ENCODE measurements at regions not wholly inside any gene's neighbourhood (a gene's known extent, or its start where the extent isn't known, plus 50 kb on each side); places are given as distances from the start of the nearest gene placed in this dataset.

DNA sequence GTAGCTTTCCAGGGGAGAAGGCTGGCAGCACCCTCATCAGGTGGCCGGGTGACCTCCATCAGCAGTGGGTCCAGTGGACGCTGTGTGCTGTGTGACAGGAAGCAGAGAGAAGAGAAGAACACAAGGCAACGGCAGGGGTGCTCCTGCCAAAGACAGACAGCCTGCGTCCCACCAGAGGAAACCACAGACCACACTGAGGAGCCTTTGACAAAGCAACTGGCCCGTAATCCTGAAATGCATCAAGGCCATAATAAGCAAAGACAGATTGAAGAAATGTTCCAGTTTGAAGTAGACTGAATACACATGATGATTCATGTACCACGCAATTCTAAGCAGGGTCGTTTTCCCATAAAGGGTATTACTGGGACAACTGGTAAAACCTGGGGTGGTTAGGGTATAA, 172.4 kb downstream of the FBXO15 start:
- TF ChIP-seq, protein P1, sequence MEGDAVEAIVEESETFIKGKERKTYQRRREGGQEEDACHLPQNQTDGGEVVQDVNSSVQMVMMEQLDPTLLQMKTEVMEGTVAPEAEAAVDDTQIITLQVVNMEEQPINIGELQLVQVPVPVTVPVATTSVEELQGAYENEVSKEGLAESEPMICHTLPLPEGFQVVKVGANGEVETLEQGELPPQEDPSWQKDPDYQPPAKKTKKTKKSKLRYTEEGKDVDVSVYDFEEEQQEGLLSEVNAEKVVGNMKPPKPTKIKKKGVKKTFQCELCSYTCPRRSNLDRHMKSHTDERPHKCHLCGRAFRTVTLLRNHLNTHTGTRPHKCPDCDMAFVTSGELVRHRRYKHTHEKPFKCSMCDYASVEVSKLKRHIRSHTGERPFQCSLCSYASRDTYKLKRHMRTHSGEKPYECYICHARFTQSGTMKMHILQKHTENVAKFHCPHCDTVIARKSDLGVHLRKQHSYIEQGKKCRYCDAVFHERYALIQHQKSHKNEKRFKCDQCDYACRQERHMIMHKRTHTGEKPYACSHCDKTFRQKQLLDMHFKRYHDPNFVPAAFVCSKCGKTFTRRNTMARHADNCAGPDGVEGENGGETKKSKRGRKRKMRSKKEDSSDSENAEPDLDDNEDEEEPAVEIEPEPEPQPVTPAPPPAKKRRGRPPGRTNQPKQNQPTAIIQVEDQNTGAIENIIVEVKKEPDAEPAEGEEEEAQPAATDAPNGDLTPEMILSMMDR (conservative IDR thresholded peaks at IDR 0.05; ENCODE audit: low read depth) = no peak
- ChIA-PET POLR2A (ENCODE audit: low non-redundant PET) (no interaction called here), CTCF (no interaction called here)
- H3K27ac ChIP-seq = no peak overlapping the region
- no peak for DNase-seq (ENCODE audit: low spot score)

DNA sequence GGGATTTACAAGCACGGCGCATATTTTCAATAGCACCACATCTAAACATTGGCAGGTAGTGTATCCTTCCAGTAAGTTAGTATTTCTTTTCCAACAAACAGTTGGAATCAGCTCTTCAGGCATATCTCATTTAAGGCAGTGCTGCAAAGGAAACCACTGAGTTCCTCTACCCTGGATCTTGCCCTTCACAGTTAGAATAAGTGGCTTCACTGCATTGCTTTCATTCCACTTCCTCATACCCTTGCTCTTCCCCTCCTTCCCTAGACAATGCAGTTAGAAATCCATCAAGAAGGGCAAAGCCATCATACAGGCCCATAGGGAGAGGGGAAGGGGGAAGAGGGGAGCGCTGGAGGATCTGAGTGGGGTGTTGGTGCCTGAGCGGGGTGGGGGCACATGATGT, 173.7 kb downstream of the FBXO15 start:
- POLR2A ChIA-PET (ENCODE audit: low non-redundant PET) = no interaction called here
- CTCF ChIA-PET = no interaction called here
- TF ChIP-seq, protein P1 (conservative IDR thresholded peaks at IDR 0.05; ENCODE audit: low read depth) = no peak
- no peak overlapping the region for H3K27ac ChIP-seq
- DNase-seq (ENCODE audit: low spot score) = no peak

DNA sequence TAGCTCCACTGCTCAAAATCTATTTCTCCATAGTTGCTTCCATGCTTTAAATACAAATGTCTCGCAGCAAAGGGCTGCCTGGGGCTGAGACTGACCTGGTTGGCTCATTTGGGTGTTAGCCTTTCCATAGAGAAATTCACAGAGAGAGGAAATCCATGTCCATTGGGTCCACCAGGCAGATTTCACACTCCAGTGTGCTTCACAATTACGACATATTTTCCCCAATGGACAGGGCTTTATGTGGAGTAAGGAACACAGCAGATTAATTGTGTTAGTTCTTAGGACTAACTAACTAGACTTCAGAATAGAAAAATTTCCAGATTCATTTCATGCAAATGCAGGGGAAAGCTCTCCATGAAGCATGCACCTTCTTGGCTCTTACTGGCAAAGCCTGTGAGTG, 180.7 kb downstream of the FBXO15 start:
- TF ChIP-seq, protein P1 (conservative IDR thresholded peaks at IDR 0.05; ENCODE audit: low read depth) = no peak
- POLR2A ChIA-PET (ENCODE audit: low non-redundant PET) = no interaction called here
- no peak for DNase-seq (ENCODE audit: low spot score)
- no peak overlapping the region for H3K27ac ChIP-seq
- CTCF ChIA-PET = no interaction called here

DNA sequence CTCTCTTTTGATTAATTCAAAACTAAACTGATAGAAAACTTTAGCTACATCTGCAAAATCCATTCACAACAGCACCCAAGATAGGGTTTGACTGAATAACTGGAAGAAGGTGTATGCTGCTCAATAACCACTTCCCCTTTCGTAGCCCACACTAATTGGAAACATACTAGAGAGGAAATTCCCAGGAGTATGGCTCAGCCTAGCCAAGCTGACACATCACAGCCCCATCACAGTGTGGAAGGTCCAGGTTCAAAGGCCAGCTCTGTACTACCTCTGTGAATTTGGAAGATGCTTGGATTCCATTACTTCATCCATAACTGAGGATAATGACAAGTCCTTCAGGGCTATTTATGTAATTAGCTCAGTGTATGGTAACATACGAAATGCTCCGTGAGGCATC, 185.4 kb downstream of the FBXO15 start:
- CTCF ChIA-PET = interaction anchor here (0.6 to 0.7 kb wide), 2 partner anchors 91 to 1189 kb away, joined by 3 to 4 read pairs; no protein-coding TSS in a partner anchor
- no peak overlapping the region for H3K27ac ChIP-seq
- no peak for DNase-seq (ENCODE audit: low spot score)
- POLR2A ChIA-PET (ENCODE audit: low non-redundant PET) = no interaction called here
- TF ChIP-seq, protein P1 (conservative IDR thresholded peaks at IDR 0.05; ENCODE audit: low read depth) = no peak

DNA sequence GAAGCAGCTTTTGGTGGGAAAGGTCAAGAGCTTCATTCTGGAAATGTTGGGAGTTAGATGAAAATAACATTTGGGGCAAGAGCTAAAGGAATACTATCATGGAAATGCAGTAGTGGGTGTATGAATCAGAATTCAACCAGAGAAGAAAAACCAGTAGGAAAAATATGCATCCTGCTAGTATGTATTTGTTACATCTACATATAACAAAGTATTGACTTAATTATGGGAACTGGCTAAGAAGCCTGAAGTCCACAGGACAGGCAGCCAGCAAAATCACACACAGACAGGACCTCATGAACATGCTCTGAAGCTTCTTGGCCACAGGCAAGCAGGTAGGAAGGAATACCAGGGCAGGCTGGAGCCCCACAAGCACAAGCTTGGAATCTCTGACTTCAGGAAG, 185.8 kb downstream of the FBXO15 start:
- CTCF ChIA-PET = no interaction called here
- TF ChIP-seq, protein P1 (conservative IDR thresholded peaks at IDR 0.05; ENCODE audit: low read depth) = no peak
- H3K27ac ChIP-seq = no peak overlapping the region
- POLR2A ChIA-PET (ENCODE audit: low non-redundant PET) = no interaction called here
- DNase-seq (ENCODE audit: low spot score) = no peak

DNA sequence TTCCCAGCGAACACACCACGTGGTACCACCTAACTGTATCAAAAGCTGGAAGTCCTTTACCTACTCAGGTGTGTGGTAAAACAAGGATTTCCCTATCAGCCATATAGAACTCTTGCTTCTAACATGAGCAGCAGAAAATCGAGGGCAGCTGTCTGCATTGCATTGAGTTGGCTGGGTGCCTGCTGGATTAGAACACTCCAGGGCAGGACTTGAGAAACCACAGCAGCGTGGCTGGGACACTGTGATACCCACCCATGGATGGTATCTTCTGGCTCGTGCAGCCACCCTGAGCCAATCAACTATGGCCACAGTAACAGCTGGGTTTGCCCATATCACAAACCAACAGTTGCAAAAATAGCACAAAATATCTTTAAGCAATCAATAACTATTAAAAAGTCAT, 188.3 kb downstream of the FBXO15 start:
- TF ChIP-seq, protein P1 (conservative IDR thresholded peaks at IDR 0.05; ENCODE audit: low read depth) = no peak
- no peak for DNase-seq (ENCODE audit: low spot score)
- CTCF ChIA-PET = no interaction called here
- H3K27ac ChIP-seq = no peak overlapping the region
- POLR2A ChIA-PET (ENCODE audit: low non-redundant PET) = no interaction called here

DNA sequence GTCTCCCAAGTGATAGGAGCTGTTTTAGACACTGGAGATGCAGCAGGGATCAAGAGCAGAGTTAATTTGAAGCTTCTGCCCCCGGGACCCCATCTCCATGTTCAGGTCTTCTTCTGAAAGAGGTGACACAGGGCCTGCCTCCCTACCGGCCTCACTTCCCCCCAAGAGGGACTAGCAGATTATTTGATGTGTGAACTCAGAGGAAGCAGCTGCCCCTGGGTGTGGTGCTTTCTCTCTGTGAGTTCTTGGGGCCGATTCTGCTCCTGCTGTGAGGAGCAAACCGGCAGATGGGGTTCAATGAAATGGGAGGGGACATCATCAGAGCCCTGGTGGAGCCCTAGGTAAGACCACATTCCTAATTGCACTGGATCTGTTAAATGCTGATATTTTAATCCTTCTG, 193.4 kb downstream of the FBXO15 start:
- ChIA-PET CTCF (no interaction called here), POLR2A (ENCODE audit: low non-redundant PET) (no interaction called here)
- TF ChIP-seq, protein P1 (conservative IDR thresholded peaks at IDR 0.05; ENCODE audit: low read depth) = no peak
- DNase-seq (ENCODE audit: low spot score) = no peak
- H3K27ac ChIP-seq = no peak overlapping the region

Measured in RWPE1 (cell line).